Activated CD8-positive, alpha-beta T cell treated with anti-CD3 and anti-CD28 coated beads for 36 hours (primary cell): ENCODE measurements at regions not wholly inside any gene's neighbourhood (a gene's known extent, or its start where the extent isn't known, plus 50 kb on each side); places are given as distances from the start of the nearest gene placed in this dataset.

ENCODE experiments used
- ATAC-seq: fragments of 200-7000 bp; cut with Tn5 transposase; one replicate; pipeline ENCODE4 v1.10.0; 2021; ENCODE audit warnings: mild to moderate bottlenecking, moderate library complexity
- CTCF ChIA-PET: fragments of 350-600 bp; sonication (Branson Sonifier 250); formaldehyde crosslinking; loops from one replicate; lab custom pipeline; 2021; ENCODE audit warnings: antibody characterized with exemption; lab: Charles Lee
- POLR2A ChIA-PET: fragments of 350-600 bp; sonication (Branson Sonifier 250); formaldehyde crosslinking; loops from one replicate; lab custom pipeline; 2021; ENCODE audit warnings: antibody characterized with exemption; lab: Charles Lee
- DNase-seq: peaks from one replicate; pipeline ENCODE4 v3.0.0-alpha.2; 2020
- H3K27ac Mint-ChIP-seq: one replicate; pipeline ENCODE4 v1.8.0; 2021; ENCODE audit warnings: mild to moderate bottlenecking, mixed read lengths
- H3K27me3 Mint-ChIP-seq: one replicate; pipeline ENCODE4 v1.8.0; 2021; ENCODE audit warnings: mixed read lengths
- H3K36me3 Mint-ChIP-seq: one replicate; pipeline ENCODE4 v1.8.0; 2021; ENCODE audit warnings: low read depth, mixed read lengths
- H3K4me1 Mint-ChIP-seq: one replicate; pipeline ENCODE4 v1.8.0; 2021; ENCODE audit warnings: low read depth, mixed read lengths
- H3K4me3 Mint-ChIP-seq: one replicate; pipeline ENCODE4 v1.8.0; 2021; ENCODE audit warnings: mild to moderate bottlenecking, moderate library complexity, mixed read lengths
- H3K9me3 Mint-ChIP-seq: one replicate; pipeline ENCODE4 v1.8.0; 2021; ENCODE audit warnings: mixed read lengths
- CTCF ChIP-seq: fragments of 200-600 bp; IDR thresholded peaks from one replicate; pipeline ENCODE4 v1.8.0; 2022; ENCODE audit warnings: antibody characterized with exemption, mild to moderate bottlenecking
- intact Hi-C: fragments of 100-400 bp; cut with micrococcal nuclease; formaldehyde crosslinking; loops from one replicate; pipeline ENCODE4 v1.10.0; 2022

GRCh38 chr1:101603726-101604125, 366.9 kb downstream of the S1PR1 start:
- POLR2A ChIA-PET: no interaction called here
- H3K27ac Mint-ChIP-seq: no peak overlapping the region
- no peaks in the 10 kb centered on the region for H3K9me3 Mint-ChIP-seq
- DNase-seq (no peak), ATAC-seq (no peak)
- TF ChIP-seq CTCF: no peak
- no peaks in the 10 kb centered on the region for H3K4me1 Mint-ChIP-seq
- peaks cover 10% of the 10 kb centered on the region for H3K27me3 Mint-ChIP-seq
- CTCF ChIA-PET: interaction anchor here (1.0 kb wide), 1 partner anchor 97 kb away, joined by 4 read pairs; no protein-coding TSS in a partner anchor
- no peak overlapping the region for H3K4me3 Mint-ChIP-seq
- intact Hi-C loops: no loop called here
- H3K36me3 Mint-ChIP-seq: no peaks in the 10 kb centered on the region

GRCh38 chr1:101605878-101606277, 369.1 kb downstream of the S1PR1 start:
- no peak overlapping the region for H3K4me3 Mint-ChIP-seq
- peaks cover 10% of the 10 kb centered on the region for H3K27me3 Mint-ChIP-seq
- H3K36me3 Mint-ChIP-seq: no peaks in the 10 kb centered on the region
- no peak for TF ChIP-seq CTCF
- H3K27ac Mint-ChIP-seq: no peak overlapping the region
- ATAC-seq (no peak), DNase-seq (no peak)
- POLR2A ChIA-PET: no interaction called here
- no peaks in the 10 kb centered on the region for H3K4me1 Mint-ChIP-seq
- intact Hi-C loops: no loop called here
- peaks cover 7% of the 10 kb centered on the region for H3K9me3 Mint-ChIP-seq
- CTCF ChIA-PET: no interaction called here

- H3K36me3 Mint-ChIP-seq: no peaks in the 10 kb centered on the region
- H3K9me3 Mint-ChIP-seq: peaks cover 9% of the 10 kb centered on the region
- H3K4me3 Mint-ChIP-seq: no peak overlapping the region
- H3K4me1 Mint-ChIP-seq: no peaks in the 10 kb centered on the region
- intact Hi-C loops: no loop called here
- ATAC-seq (no peak), DNase-seq (no peak)
- ChIA-PET POLR2A (no interaction called here), CTCF (no interaction called here)
- no peak overlapping the region for H3K27ac Mint-ChIP-seq
- H3K27me3 Mint-ChIP-seq: peaks cover 3% of the 10 kb centered on the region
- TF ChIP-seq CTCF: no peak
Observed at GRCh38 chr1:101613546-101613945, 376.7 kb downstream of the S1PR1 start.

GRCh38 chr1:101618900-101619299, 377.8 kb downstream of the OLFM3 start:
- peaks cover 3% of the 10 kb centered on the region for H3K27me3 Mint-ChIP-seq
- ATAC-seq: no peak
- H3K27ac Mint-ChIP-seq: no peak overlapping the region
- H3K36me3 Mint-ChIP-seq: no peaks in the 10 kb centered on the region
- no peak for TF ChIP-seq CTCF
- ChIA-PET POLR2A (no interaction called here), CTCF (interaction anchor here (1.4 kb wide), 1 partner anchor 16 kb away, joined by 3 read pairs; no protein-coding TSS in a partner anchor)
- no peaks in the 10 kb centered on the region for H3K9me3 Mint-ChIP-seq
- H3K4me3 Mint-ChIP-seq: no peak overlapping the region
- intact Hi-C loops: no loop called here
- no peaks in the 10 kb centered on the region for H3K4me1 Mint-ChIP-seq
- no peak for DNase-seq

- H3K9me3 Mint-ChIP-seq: no peaks in the 10 kb centered on the region
- no peaks in the 10 kb centered on the region for H3K36me3 Mint-ChIP-seq
- H3K27ac Mint-ChIP-seq: no peak overlapping the region
- no peaks in the 10 kb centered on the region for H3K27me3 Mint-ChIP-seq
- no peak for TF ChIP-seq CTCF
- intact Hi-C loops: no loop called here
- no peak for ATAC-seq
- no peaks in the 10 kb centered on the region for H3K4me1 Mint-ChIP-seq
- DNase-seq: no peak
- CTCF ChIA-PET: no interaction called here
- H3K4me3 Mint-ChIP-seq: no peak overlapping the region
- POLR2A ChIA-PET: no interaction called here
Observed at GRCh38 chr1:101632548-101633272, 364.0 kb downstream of the OLFM3 start.
